ENCODE measurements at regions not wholly inside any gene's neighbourhood (a gene's known extent, or its start where the extent isn't known, plus 50 kb on each side); places are given as distances from the start of the nearest gene placed in this dataset.

DNA sequence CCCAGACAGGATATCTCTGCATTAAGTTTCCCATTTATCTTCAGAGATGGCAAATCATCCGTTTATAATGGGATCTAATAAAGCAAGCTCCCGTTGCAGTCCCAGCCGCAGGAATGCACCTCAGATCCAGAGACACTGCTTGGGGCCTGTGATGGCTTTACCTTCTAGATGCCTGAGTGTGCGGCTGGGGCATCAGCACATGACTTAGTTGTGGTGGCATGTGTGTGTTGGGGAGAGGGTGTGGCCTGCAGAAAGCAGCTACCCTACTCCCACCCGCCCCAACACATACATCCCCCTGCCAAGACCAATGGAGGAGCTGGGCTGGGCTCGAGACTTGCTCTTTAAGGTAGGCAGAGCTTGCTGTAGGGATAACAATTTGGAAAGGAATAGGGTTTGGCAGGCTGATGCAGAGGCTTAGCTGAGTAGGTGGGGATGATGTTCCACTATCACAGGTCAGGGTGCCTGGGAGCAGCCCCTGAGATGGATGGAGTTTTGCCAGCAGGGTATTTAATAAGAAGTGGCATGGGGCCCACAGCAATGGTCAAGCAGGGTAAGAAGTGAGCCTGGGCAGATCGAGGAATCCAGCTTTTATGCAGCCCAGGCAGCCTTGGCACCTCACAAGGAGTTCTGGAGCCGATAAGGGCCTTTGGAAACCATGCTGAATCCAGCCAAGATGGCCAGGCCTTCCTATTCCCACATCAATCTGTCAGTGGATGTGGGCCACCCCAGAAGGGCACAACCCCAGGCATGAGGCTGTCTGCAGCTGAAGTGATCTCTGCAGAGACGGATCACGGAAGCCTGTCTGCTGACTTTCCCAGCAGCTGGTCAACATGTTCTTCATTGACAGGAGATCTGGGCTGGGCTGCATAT, 601.3 kb downstream of the BUD13 start:
- ATAC-seq (no peak), DNase-seq (ENCODE audit: low spot score) (no peak)
- no peaks in the 10 kb centered on the region for H3K27me3 ChIP-seq (ENCODE audit: insufficient read depth)
- no peaks in the 10 kb centered on the region for H3F3A ChIP-seq (replicated peaks; ENCODE audit: low read depth)
- no peaks in the 10 kb centered on the region for H4K20me1 ChIP-seq (replicated peaks; ENCODE audit: insufficient read depth)
- H3K4me1 ChIP-seq (ENCODE audit: insufficient read depth) = peaks cover 9% of the 10 kb centered on the region; the same call in 1 of the 2 replicates
- H3K36me3 ChIP-seq (ENCODE audit: insufficient read depth) = no peaks in the 10 kb centered on the region
- H3K27ac Mint-ChIP-seq = no peak overlapping the region
- H3K9me2 ChIP-seq (ENCODE audit: insufficient read depth) = no peaks in the 10 kb centered on the region
- H3K4me1 Mint-ChIP-seq = peaks cover 37% of the 10 kb centered on the region
- H3K36me3 Mint-ChIP-seq (ENCODE audit: low read depth) = no peaks in the 10 kb centered on the region; the same call in 2 of the 3 replicates
- H2AFZ ChIP-seq = no peak overlapping the region
- TF ChIP-seq, protein P1, sequence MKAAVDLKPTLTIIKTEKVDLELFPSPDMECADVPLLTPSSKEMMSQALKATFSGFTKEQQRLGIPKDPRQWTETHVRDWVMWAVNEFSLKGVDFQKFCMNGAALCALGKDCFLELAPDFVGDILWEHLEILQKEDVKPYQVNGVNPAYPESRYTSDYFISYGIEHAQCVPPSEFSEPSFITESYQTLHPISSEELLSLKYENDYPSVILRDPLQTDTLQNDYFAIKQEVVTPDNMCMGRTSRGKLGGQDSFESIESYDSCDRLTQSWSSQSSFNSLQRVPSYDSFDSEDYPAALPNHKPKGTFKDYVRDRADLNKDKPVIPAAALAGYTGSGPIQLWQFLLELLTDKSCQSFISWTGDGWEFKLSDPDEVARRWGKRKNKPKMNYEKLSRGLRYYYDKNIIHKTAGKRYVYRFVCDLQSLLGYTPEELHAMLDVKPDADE (IDR thresholded peaks at IDR 0.05) = no peak
- TF ChIP-seq, protein P2, sequence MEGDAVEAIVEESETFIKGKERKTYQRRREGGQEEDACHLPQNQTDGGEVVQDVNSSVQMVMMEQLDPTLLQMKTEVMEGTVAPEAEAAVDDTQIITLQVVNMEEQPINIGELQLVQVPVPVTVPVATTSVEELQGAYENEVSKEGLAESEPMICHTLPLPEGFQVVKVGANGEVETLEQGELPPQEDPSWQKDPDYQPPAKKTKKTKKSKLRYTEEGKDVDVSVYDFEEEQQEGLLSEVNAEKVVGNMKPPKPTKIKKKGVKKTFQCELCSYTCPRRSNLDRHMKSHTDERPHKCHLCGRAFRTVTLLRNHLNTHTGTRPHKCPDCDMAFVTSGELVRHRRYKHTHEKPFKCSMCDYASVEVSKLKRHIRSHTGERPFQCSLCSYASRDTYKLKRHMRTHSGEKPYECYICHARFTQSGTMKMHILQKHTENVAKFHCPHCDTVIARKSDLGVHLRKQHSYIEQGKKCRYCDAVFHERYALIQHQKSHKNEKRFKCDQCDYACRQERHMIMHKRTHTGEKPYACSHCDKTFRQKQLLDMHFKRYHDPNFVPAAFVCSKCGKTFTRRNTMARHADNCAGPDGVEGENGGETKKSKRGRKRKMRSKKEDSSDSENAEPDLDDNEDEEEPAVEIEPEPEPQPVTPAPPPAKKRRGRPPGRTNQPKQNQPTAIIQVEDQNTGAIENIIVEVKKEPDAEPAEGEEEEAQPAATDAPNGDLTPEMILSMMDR (conservative IDR thresholded peaks at IDR 0.05; ENCODE audit: low read depth in 2 of 2) = no peak
- TF ChIP-seq, protein P3, sequence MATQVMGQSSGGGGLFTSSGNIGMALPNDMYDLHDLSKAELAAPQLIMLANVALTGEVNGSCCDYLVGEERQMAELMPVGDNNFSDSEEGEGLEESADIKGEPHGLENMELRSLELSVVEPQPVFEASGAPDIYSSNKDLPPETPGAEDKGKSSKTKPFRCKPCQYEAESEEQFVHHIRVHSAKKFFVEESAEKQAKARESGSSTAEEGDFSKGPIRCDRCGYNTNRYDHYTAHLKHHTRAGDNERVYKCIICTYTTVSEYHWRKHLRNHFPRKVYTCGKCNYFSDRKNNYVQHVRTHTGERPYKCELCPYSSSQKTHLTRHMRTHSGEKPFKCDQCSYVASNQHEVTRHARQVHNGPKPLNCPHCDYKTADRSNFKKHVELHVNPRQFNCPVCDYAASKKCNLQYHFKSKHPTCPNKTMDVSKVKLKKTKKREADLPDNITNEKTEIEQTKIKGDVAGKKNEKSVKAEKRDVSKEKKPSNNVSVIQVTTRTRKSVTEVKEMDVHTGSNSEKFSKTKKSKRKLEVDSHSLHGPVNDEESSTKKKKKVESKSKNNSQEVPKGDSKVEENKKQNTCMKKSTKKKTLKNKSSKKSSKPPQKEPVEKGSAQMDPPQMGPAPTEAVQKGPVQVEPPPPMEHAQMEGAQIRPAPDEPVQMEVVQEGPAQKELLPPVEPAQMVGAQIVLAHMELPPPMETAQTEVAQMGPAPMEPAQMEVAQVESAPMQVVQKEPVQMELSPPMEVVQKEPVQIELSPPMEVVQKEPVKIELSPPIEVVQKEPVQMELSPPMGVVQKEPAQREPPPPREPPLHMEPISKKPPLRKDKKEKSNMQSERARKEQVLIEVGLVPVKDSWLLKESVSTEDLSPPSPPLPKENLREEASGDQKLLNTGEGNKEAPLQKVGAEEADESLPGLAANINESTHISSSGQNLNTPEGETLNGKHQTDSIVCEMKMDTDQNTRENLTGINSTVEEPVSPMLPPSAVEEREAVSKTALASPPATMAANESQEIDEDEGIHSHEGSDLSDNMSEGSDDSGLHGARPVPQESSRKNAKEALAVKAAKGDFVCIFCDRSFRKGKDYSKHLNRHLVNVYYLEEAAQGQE (IDR thresholded peaks at IDR 0.05; ENCODE audit: unreplicated experiment) = no peak
- TF ChIP-seq JUNB (IDR thresholded peaks at IDR 0.05; ENCODE audit: unreplicated experiment) = no peak
- TF ChIP-seq ZNF114 (CRISPR knock-in tag; IDR thresholded peaks at IDR 0.05) = no peak
- TF ChIP-seq, protein P4, sequence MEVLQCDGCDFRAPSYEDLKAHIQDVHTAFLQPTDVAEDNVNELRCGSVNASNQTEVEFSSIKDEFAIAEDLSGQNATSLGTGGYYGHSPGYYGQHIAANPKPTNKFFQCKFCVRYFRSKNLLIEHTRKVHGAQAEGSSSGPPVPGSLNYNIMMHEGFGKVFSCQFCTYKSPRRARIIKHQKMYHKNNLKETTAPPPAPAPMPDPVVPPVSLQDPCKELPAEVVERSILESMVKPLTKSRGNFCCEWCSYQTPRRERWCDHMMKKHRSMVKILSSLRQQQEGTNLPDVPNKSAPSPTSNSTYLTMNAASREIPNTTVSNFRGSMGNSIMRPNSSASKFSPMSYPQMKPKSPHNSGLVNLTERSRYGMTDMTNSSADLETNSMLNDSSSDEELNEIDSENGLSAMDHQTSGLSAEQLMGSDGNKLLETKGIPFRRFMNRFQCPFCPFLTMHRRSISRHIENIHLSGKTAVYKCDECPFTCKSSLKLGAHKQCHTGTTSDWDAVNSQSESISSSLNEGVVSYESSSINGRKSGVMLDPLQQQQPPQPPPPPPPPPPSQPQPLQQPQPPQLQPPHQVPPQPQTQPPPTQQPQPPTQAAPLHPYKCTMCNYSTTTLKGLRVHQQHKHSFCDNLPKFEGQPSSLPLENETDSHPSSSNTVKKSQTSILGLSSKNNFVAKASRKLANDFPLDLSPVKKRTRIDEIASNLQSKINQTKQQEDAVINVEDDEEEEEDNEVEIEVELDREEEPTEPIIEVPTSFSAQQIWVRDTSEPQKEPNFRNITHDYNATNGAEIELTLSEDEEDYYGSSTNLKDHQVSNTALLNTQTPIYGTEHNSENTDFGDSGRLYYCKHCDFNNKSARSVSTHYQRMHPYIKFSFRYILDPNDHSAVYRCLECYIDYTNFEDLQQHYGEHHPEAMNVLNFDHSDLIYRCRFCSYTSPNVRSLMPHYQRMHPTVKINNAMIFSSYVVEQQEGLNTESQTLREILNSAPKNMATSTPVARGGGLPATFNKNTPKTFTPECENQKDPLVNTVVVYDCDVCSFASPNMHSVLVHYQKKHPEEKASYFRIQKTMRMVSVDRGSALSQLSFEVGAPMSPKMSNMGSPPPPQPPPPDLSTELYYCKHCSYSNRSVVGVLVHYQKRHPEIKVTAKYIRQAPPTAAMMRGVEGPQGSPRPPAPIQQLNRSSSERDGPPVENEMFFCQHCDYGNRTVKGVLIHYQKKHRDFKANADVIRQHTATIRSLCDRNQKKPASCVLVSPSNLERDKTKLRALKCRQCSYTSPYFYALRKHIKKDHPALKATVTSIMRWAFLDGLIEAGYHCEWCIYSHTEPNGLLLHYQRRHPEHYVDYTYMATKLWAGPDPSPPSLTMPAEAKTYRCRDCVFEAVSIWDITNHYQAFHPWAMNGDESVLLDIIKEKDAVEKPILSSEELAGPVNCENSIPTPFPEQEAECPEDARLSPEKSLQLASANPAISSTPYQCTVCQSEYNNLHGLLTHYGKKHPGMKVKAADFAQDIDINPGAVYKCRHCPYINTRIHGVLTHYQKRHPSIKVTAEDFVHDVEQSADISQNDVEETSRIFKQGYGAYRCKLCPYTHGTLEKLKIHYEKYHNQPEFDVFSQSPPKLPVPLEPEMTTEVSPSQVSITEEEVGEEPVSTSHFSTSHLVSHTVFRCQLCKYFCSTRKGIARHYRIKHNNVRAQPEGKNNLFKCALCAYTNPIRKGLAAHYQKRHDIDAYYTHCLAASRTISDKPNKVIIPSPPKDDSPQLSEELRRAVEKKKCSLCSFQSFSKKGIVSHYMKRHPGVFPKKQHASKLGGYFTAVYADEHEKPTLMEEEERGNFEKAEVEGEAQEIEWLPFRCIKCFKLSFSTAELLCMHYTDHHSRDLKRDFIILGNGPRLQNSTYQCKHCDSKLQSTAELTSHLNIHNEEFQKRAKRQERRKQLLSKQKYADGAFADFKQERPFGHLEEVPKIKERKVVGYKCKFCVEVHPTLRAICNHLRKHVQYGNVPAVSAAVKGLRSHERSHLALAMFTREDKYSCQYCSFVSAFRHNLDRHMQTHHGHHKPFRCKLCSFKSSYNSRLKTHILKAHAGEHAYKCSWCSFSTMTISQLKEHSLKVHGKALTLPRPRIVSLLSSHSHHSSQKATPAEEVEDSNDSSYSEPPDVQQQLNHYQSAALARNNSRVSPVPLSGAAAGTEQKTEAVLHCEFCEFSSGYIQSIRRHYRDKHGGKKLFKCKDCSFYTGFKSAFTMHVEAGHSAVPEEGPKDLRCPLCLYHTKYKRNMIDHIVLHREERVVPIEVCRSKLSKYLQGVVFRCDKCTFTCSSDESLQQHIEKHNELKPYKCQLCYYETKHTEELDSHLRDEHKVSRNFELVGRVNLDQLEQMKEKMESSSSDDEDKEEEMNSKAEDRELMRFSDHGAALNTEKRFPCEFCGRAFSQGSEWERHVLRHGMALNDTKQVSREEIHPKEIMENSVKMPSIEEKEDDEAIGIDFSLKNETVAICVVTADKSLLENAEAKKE (CRISPR knock-in tag; IDR thresholded peaks at IDR 0.05) = no peak
- no peak for TF ChIP-seq EZH2 (IDR thresholded peaks at IDR 0.05; ENCODE audit: low read depth, unreplicated experiment)
- TF ChIP-seq CREB1 (CRISPR knock-in tag; IDR thresholded peaks at IDR 0.05; ENCODE audit: low read depth) = no peak
- no peak overlapping the region for H3K4me3 ChIP-seq
- H3K4me2 ChIP-seq = no peak overlapping the region
- peaks cover 17% of the 10 kb centered on the region for H3K27me3 Mint-ChIP-seq (ENCODE audit: insufficient read depth, low read depth, poor library complexity)
- no peak overlapping the region for H3K27ac ChIP-seq (ENCODE audit: low read depth)
- H3K4me3 Mint-ChIP-seq = no peak overlapping the region
- H3K79me2 ChIP-seq (replicated peaks; ENCODE audit: insufficient read depth) = no peaks in the 10 kb centered on the region
- H3K9me3 Mint-ChIP-seq = no peaks in the 10 kb centered on the region
